H1 (cell line): ENCODE measurements at regions not wholly inside any gene's neighbourhood (a gene's known extent, or its start where the extent isn't known, plus 50 kb on each side); places are given as distances from the start of the nearest gene placed in this dataset.

Experiments
- CHD7 ChIP-seq: fragments of 300-600 bp; sonication (generic); IDR thresholded peaks from 2 replicates; pipeline ENCODE4 v1.7.1; 2012; ENCODE audit warnings: low read length, moderate library complexity, mild to moderate bottlenecking, inconsistent platforms; ENCODE audit not compliant: insufficient replicate concordance
- HDAC2 ChIP-seq, 2 experiments: fragments of 300-600 bp in 1 of 2; sonication (generic) in 1 of 2; IDR thresholded peaks; 2 replicates each; pipeline ENCODE4 v1.6.1; 2011 to 2012; ENCODE audit warnings: low read depth in 2 of 2, low read length in 2 of 2, mild to moderate bottlenecking in 2 of 2, moderate library complexity in 2 of 2, borderline replicate concordance in 1 of 2, inconsistent platforms in 1 of 2
- MAFK ChIP-seq: IDR thresholded peaks from 2 replicates; pipeline ENCODE4 v1.6.1; 2012; ENCODE audit warnings: low read depth, mild to moderate bottlenecking, improper control_type of control experiment, low read length
- NANOG ChIP-seq: IDR thresholded peaks from 2 replicates; pipeline ENCODE4 v1.6.1; 2011; ENCODE audit warnings: low read length, low read depth, mild to moderate bottlenecking, inconsistent platforms; ENCODE audit not compliant: insufficient read depth, poor library complexity, severe bottlenecking
- RBBP5 ChIP-seq: IDR thresholded peaks from 2 replicates; pipeline ENCODE4 v1.7.1; 2012; ENCODE audit warnings: low read depth, mild to moderate bottlenecking, inconsistent platforms, low read length, moderate library complexity, borderline replicate concordance

GRCh38 chrX:56623316-56623715, 59.9 kb downstream of the UBQLN2 start (continued):
- no peak for TF ChIP-seq CHD7
- TF ChIP-seq HDAC2 (IDR thresholded peaks at IDR 0.05; ENCODE audit: borderline replicate concordance in 1 of 2, low read depth in 2 of 2, low read length in 2 of 2) = no peak
- TF ChIP-seq RBBP5 = no peak
- TF ChIP-seq MAFK = no peak
- TF ChIP-seq NANOG = no peak
- TF ChIP-seq, all 59 proteins: peak for 0
